Activated naive CD4-positive, alpha-beta T cell treated with anti-CD3 and anti-CD28 coated beads for 36 hours (primary cell): ENCODE measurements at regions not wholly inside any gene's neighbourhood (a gene's known extent, or its start where the extent isn't known, plus 50 kb on each side); places are given as distances from the start of the nearest gene placed in this dataset.

Experiments
- CTCF ChIA-PET: fragments of 350-600 bp; sonication (Branson Sonifier 250); formaldehyde crosslinking; loops from one replicate; lab custom pipeline; 2021; ENCODE audit warnings: antibody characterized with exemption; lab: Charles Lee
- DNase-seq: peaks from one replicate; pipeline ENCODE4 v3.0.0-alpha.2; 2020
- H3K27ac Mint-ChIP-seq: one replicate; pipeline ENCODE4 v1.8.0; 2021; ENCODE audit warnings: mild to moderate bottlenecking, mixed read lengths
- H3K27me3 Mint-ChIP-seq: one replicate; pipeline ENCODE4 v1.8.0; 2021; ENCODE audit warnings: low read depth, mixed read lengths
- H3K36me3 Mint-ChIP-seq: one replicate; pipeline ENCODE4 v1.8.0; 2021; ENCODE audit warnings: low read depth, mixed read lengths
- H3K4me1 Mint-ChIP-seq: one replicate; pipeline ENCODE4 v1.8.0; 2021; ENCODE audit warnings: low read depth, mixed read lengths
- H3K4me3 Mint-ChIP-seq: one replicate; pipeline ENCODE4 v1.8.0; 2021; ENCODE audit warnings: mild to moderate bottlenecking, moderate library complexity, mixed read lengths
- H3K9me3 Mint-ChIP-seq: one replicate; pipeline ENCODE4 v1.8.0; 2021; ENCODE audit warnings: mixed read lengths
- intact Hi-C: fragments of 100-400 bp; cut with micrococcal nuclease; formaldehyde crosslinking; loops from one replicate; pipeline ENCODE4 v1.15.1; 2023

- CTCF ChIA-PET: no interaction called here
- no peaks in the 10 kb centered on the region for H3K9me3 Mint-ChIP-seq
- H3K4me1 Mint-ChIP-seq: peaks cover 14% of the 10 kb centered on the region
- intact Hi-C loops: no loop called here
- H3K27me3 Mint-ChIP-seq: no peaks in the 10 kb centered on the region
- H3K27ac Mint-ChIP-seq: no peak overlapping the region
- no peak for DNase-seq
- H3K4me3 Mint-ChIP-seq: no peak overlapping the region
- no peaks in the 10 kb centered on the region for H3K36me3 Mint-ChIP-seq
Observed at GRCh38 chr6:26295691-26296555, 69.1 kb upstream of the BTN3A2 start.

- CTCF ChIA-PET: no interaction called here
- no peak overlapping the region for H3K27ac Mint-ChIP-seq
- no peaks in the 10 kb centered on the region for H3K36me3 Mint-ChIP-seq
Observed at GRCh38 chr6:26296556-26296856, 68.5 kb upstream of the BTN3A2 start.

GRCh38 chr6:26296857-26297648, 67.9 kb upstream of the BTN3A2 start:
- DNase-seq: no peak

More at GRCh38 chr6:26296556-26296856, 68.5 kb upstream of the BTN3A2 start:
- Mint-ChIP-seq H3K27me3 (no peaks in the 10 kb centered on the region), H3K4me1 (peaks cover 18% of the 10 kb centered on the region), H3K4me3 (no peak overlapping the region), H3K9me3 (no peaks in the 10 kb centered on the region)
- DNase-seq: no peak
- intact Hi-C loops: no loop called here

GRCh38 chr6:26299286-26300042, 65.5 kb upstream of the BTN3A2 start:
- CTCF ChIA-PET: no interaction called here
- H3K27ac Mint-ChIP-seq: no peak overlapping the region
- H3K27me3 Mint-ChIP-seq: no peaks in the 10 kb centered on the region
- intact Hi-C loops: no loop called here
- H3K4me1 Mint-ChIP-seq: peaks cover 29% of the 10 kb centered on the region
- no peak overlapping the region for H3K4me3 Mint-ChIP-seq
- H3K9me3 Mint-ChIP-seq: no peaks in the 10 kb centered on the region
- no peak for DNase-seq
- H3K36me3 Mint-ChIP-seq: no peaks in the 10 kb centered on the region

More at GRCh38 chr6:26296857-26297648, 67.9 kb upstream of the BTN3A2 start:
- no peak overlapping the region for H3K4me3 Mint-ChIP-seq
- H3K27me3 Mint-ChIP-seq: no peaks in the 10 kb centered on the region
- H3K27ac Mint-ChIP-seq: no peak overlapping the region
- no peaks in the 10 kb centered on the region for H3K36me3 Mint-ChIP-seq
- no peaks in the 10 kb centered on the region for H3K9me3 Mint-ChIP-seq
- peaks cover 21% of the 10 kb centered on the region for H3K4me1 Mint-ChIP-seq
- intact Hi-C loops: no loop called here
- CTCF ChIA-PET: no interaction called here

GRCh38 chr6:26300043-26300331, 65.0 kb upstream of the BTN3A2 start:
- Mint-ChIP-seq H3K27ac (no peak overlapping the region), H3K4me1 (peaks cover 34% of the 10 kb centered on the region), H3K27me3 (no peaks in the 10 kb centered on the region), H3K36me3 (no peaks in the 10 kb centered on the region), H3K9me3 (no peaks in the 10 kb centered on the region), H3K4me3 (no peak overlapping the region)
- DNase-seq: no peak
- intact Hi-C loops: no loop called here
- CTCF ChIA-PET: interaction anchor here (1.3 kb wide), 1 partner anchor 9 kb away, joined by 5 read pairs; no protein-coding TSS in a partner anchor

- Mint-ChIP-seq H3K27ac (peak overlapping the region; percentile 78), H3K4me1 (peaks cover 38% of the 10 kb centered on the region), H3K36me3 (no peaks in the 10 kb centered on the region), H3K9me3 (no peaks in the 10 kb centered on the region), H3K27me3 (no peaks in the 10 kb centered on the region), H3K4me3 (no peak overlapping the region)
- CTCF ChIA-PET: interaction anchor here (1.3 kb wide), 1 partner anchor 9 kb away, joined by 5 read pairs; no protein-coding TSS in a partner anchor
- no peak for DNase-seq
- intact Hi-C loops: no loop called here
Observed at GRCh38 chr6:26300359-26300758, 64.6 kb upstream of the BTN3A2 start.

GRCh38 chr6:26300828-26301227, 64.2 kb upstream of the BTN3A2 start:
- CTCF ChIA-PET: interaction anchor here (1.3 kb wide), 1 partner anchor 9 kb away, joined by 5 read pairs; no protein-coding TSS in a partner anchor
- intact Hi-C loops: no loop called here
- Mint-ChIP-seq H3K36me3 (peaks cover 1% of the 10 kb centered on the region), H3K4me3 (no peak overlapping the region), H3K9me3 (no peaks in the 10 kb centered on the region), H3K4me1 (peaks cover 39% of the 10 kb centered on the region), H3K27me3 (no peaks in the 10 kb centered on the region), H3K27ac (peak overlapping the region; percentile 78)
- DNase-seq: peak; percentile 49

GRCh38 chr6:26301638-26302037, 63.4 kb upstream of the BTN3A2 start:
- Mint-ChIP-seq H3K27me3 (no peaks in the 10 kb centered on the region), H3K36me3 (peaks cover 1% of the 10 kb centered on the region), H3K9me3 (no peaks in the 10 kb centered on the region), H3K4me3 (no peak overlapping the region), H3K27ac (peak overlapping the region; percentile 20), H3K4me1 (peaks cover 39% of the 10 kb centered on the region)
- intact Hi-C loops: no loop called here
- DNase-seq: no peak
- CTCF ChIA-PET: no interaction called here

- Mint-ChIP-seq H3K4me3 (no peak overlapping the region), H3K4me1 (peaks cover 42% of the 10 kb centered on the region), H3K36me3 (peaks cover 1% of the 10 kb centered on the region), H3K9me3 (no peaks in the 10 kb centered on the region), H3K27me3 (no peaks in the 10 kb centered on the region), H3K27ac (no peak overlapping the region)
- CTCF ChIA-PET: no interaction called here
- DNase-seq: no peak
- intact Hi-C loops: no loop called here
Observed at GRCh38 chr6:26302941-26303559, 61.9 kb upstream of the BTN3A2 start.

- peaks cover 44% of the 10 kb centered on the region for H3K4me1 Mint-ChIP-seq
- no peak for DNase-seq
- H3K36me3 Mint-ChIP-seq: peaks cover 1% of the 10 kb centered on the region
- peak overlapping the region; percentile 85 for H3K4me3 Mint-ChIP-seq
- no peaks in the 10 kb centered on the region for H3K9me3 Mint-ChIP-seq
- intact Hi-C loops: no loop called here
- H3K27me3 Mint-ChIP-seq: no peaks in the 10 kb centered on the region
- CTCF ChIA-PET: no interaction called here
- peak overlapping the region; percentile 88 for H3K27ac Mint-ChIP-seq
Observed at GRCh38 chr6:26304213-26304796, 60.7 kb upstream of the BTN3A2 start.

GRCh38 chr6:26304797-26305640, 60.0 kb upstream of the BTN3A2 start:
- peak; percentile 79 for DNase-seq
- Mint-ChIP-seq H3K27me3 (no peaks in the 10 kb centered on the region), H3K27ac (peak overlapping the region; percentile 88), H3K4me3 (peak overlapping the region; percentile 85), H3K36me3 (peaks cover 1% of the 10 kb centered on the region), H3K9me3 (no peaks in the 10 kb centered on the region), H3K4me1 (peaks cover 46% of the 10 kb centered on the region)
- intact Hi-C loops: loop anchor here (1.0 kb wide), 1 partner anchor 19 kb away; no protein-coding TSS in a partner anchor
- CTCF ChIA-PET: no interaction called here
